ENCODE measurements at regions not wholly inside any gene's neighbourhood (a gene's known extent, or its start where the extent isn't known, plus 50 kb on each side); places are given as distances from the start of the nearest gene placed in this dataset.

- Histone ChIP-seq H3K36me3 (ENCODE audit: control insufficient read depth, insufficient read depth, low read length) (no peaks in the 10 kb centered on the region), H3K4me3 (ENCODE audit: extremely low read depth, insufficient read depth, low read length, poor library complexity, severe bottlenecking) (no peak overlapping the region), H3K9me3 (ENCODE audit: control insufficient read depth, low read length) (peaks cover 5% of the 10 kb centered on the region), H3K4me1 (ENCODE audit: control insufficient read depth, insufficient read depth, low read length, poor library complexity, severe bottlenecking) (no peaks in the 10 kb centered on the region), H3K27ac (ENCODE audit: low read depth, low read length, severe bottlenecking) (no peak overlapping the region)
Measured at GRCh38 chr1:69175053-69175452, 392.7 kb upstream of the LRRC7 start.

GRCh38 chr1:69180358-69180757 is 387.4 kb upstream of the LRRC7 start:
- H3K27ac ChIP-seq (ENCODE audit: low read depth, low read length, severe bottlenecking): no peak overlapping the region
- no peaks in the 10 kb centered on the region for H3K9me3 ChIP-seq (ENCODE audit: control insufficient read depth, low read length)
- no peak overlapping the region for H3K4me3 ChIP-seq (ENCODE audit: extremely low read depth, insufficient read depth, low read length, poor library complexity, severe bottlenecking)
- H3K4me1 ChIP-seq (ENCODE audit: control insufficient read depth, insufficient read depth, low read length, poor library complexity, severe bottlenecking): no peaks in the 10 kb centered on the region
- no peaks in the 10 kb centered on the region for H3K36me3 ChIP-seq (ENCODE audit: control insufficient read depth, insufficient read depth, low read length)

DNA sequence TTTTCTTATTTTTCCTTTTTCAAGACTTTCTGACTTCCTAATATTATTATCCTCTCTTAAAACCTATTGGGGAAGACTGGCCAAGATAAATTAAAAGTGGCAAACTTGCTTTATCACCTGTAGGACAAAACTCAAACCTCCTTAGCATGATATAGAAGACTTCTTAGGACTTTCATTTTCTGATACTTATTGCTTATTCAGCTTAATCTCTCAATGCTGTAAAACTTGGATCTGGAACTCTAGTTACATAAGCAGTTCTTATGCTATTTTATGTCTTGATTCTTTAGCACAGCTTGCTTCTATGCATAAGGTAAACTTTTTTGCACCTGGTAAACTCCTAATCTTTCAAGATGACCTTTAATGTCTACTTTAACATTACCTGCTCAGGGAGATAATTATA is 382.3 kb upstream of the LRRC7 start:
- Histone ChIP-seq H3K9me3 (ENCODE audit: control insufficient read depth, low read length) (no peaks in the 10 kb centered on the region), H3K27ac (ENCODE audit: low read depth, low read length, severe bottlenecking) (no peak overlapping the region), H3K4me3 (ENCODE audit: extremely low read depth, insufficient read depth, low read length, poor library complexity, severe bottlenecking) (no peak overlapping the region), H3K4me1 (ENCODE audit: control insufficient read depth, insufficient read depth, low read length, poor library complexity, severe bottlenecking) (no peaks in the 10 kb centered on the region), H3K36me3 (ENCODE audit: control insufficient read depth, insufficient read depth, low read length) (no peaks in the 10 kb centered on the region)

DNA sequence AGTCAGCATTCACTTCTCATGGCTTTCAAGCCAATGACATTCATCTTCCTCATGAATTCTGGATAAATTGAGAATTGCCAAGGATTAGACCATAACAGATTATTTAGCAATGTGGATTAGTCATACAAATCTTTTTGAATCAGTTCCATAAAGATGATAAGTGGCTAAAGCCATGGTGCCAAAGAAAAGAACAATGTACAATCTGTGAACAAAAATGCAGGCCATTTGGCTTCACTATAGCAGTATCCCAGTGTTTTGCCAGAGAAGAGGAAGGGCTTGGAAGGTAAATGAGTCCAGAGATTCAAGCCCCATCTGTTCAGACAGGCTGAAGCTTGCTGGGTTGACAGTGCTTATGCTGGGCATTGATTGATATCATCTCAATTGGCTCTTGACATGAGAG is 376.4 kb upstream of the LRRC7 start:
- no peaks in the 10 kb centered on the region for H3K4me1 ChIP-seq (ENCODE audit: control insufficient read depth, insufficient read depth, low read length, poor library complexity, severe bottlenecking)
- no peak overlapping the region for H3K4me3 ChIP-seq (ENCODE audit: extremely low read depth, insufficient read depth, low read length, poor library complexity, severe bottlenecking)
- H3K36me3 ChIP-seq (ENCODE audit: control insufficient read depth, insufficient read depth, low read length): no peaks in the 10 kb centered on the region
- no peaks in the 10 kb centered on the region for H3K9me3 ChIP-seq (ENCODE audit: control insufficient read depth, low read length)
- no peak overlapping the region for H3K27ac ChIP-seq (ENCODE audit: low read depth, low read length, severe bottlenecking)

DNA sequence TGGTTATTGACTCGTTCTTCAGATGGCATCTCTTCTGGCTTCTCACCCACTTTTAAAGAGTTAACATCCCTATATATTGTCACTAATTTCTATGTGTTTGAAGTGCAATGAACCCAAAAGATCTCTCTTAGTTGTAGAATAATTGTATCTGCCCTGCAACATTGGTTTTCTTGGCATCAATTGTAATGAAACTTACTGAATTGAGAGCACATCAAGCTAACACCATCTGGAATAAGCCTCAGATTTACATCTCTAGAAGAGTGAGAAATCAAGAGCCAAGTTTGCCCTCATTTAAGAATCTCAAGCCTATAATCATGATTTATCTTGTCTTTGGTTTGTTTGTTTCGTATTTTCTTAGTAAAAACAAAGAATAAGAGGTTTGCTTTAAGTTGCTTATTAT is 372.6 kb upstream of the LRRC7 start:
- no CpG with 5 or more reads among the region's 2 CpGs for WGBS, 2 experiments (ENCODE audit: insufficient coverage in 2 of 2)
- H3K27ac ChIP-seq (ENCODE audit: low read depth, low read length, severe bottlenecking): no peak overlapping the region
- H3K9me3 ChIP-seq (ENCODE audit: control insufficient read depth, low read length): no peaks in the 10 kb centered on the region
- no peaks in the 10 kb centered on the region for H3K4me1 ChIP-seq (ENCODE audit: control insufficient read depth, insufficient read depth, low read length, poor library complexity, severe bottlenecking)
- no peak overlapping the region for H3K4me3 ChIP-seq (ENCODE audit: extremely low read depth, insufficient read depth, low read length, poor library complexity, severe bottlenecking)
- H3K36me3 ChIP-seq (ENCODE audit: control insufficient read depth, insufficient read depth, low read length): no peaks in the 10 kb centered on the region

DNA sequence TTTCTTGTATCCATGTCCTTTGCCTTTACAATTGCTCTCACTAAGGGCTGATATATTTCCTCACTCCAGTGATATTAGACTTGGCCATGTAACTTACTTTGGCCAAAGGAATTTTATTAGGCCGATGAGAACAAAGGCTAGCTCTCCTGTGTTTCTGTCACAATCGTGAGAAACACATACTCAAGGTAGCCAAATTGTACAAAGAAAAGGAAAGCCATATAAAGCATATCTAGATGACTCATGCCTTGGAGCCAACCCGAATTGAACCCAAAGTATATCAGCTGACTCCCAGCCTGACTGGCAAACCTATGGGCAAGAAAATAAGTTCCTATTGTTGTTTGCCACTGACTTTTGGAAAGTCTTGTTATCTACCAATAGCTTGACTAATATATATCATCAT is 371.7 kb upstream of the LRRC7 start:
- WGBS, 2 experiments (ENCODE audit: insufficient coverage in 2 of 2): 93 to 95% methylated on average over 2 to 3 of the region's 3 CpGs
- H3K4me3 ChIP-seq (ENCODE audit: extremely low read depth, insufficient read depth, low read length, poor library complexity, severe bottlenecking): no peak overlapping the region
- H3K9me3 ChIP-seq (ENCODE audit: control insufficient read depth, low read length): no peaks in the 10 kb centered on the region
- no peaks in the 10 kb centered on the region for H3K36me3 ChIP-seq (ENCODE audit: control insufficient read depth, insufficient read depth, low read length)
- no peak overlapping the region for H3K27ac ChIP-seq (ENCODE audit: low read depth, low read length, severe bottlenecking)
- no peaks in the 10 kb centered on the region for H3K4me1 ChIP-seq (ENCODE audit: control insufficient read depth, insufficient read depth, low read length, poor library complexity, severe bottlenecking)

DNA sequence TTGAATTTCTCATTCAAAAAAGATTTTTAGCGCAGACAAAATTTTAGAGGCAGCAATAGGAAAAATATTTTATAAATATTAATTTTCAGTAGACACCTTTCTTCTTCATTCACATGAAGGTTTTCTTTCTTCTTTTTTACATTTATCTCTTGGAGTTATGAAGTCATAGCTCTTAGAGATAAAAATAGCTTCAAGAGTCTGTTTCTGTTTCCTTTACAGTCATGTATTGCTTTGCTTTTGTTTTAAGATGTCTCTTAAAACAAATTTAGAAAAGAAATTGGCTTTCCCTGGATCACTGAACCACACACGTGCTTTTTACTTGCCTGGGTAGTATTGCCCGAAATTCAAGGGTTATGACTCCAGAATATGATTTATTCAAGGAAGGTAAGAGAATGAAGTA is 369.9 kb upstream of the LRRC7 start:
- no peaks in the 10 kb centered on the region for H3K36me3 ChIP-seq (ENCODE audit: control insufficient read depth, insufficient read depth, low read length)
- no peaks in the 10 kb centered on the region for H3K4me1 ChIP-seq (ENCODE audit: control insufficient read depth, insufficient read depth, low read length, poor library complexity, severe bottlenecking)
- H3K4me3 ChIP-seq (ENCODE audit: extremely low read depth, insufficient read depth, low read length, poor library complexity, severe bottlenecking): no peak overlapping the region
- H3K27ac ChIP-seq (ENCODE audit: low read depth, low read length, severe bottlenecking): no peak overlapping the region
- no peaks in the 10 kb centered on the region for H3K9me3 ChIP-seq (ENCODE audit: control insufficient read depth, low read length)
- 40 to 92% methylated on average over 1 to 2 of the region's 3 CpGs for WGBS, 2 experiments (ENCODE audit: insufficient coverage in 2 of 2)

DNA sequence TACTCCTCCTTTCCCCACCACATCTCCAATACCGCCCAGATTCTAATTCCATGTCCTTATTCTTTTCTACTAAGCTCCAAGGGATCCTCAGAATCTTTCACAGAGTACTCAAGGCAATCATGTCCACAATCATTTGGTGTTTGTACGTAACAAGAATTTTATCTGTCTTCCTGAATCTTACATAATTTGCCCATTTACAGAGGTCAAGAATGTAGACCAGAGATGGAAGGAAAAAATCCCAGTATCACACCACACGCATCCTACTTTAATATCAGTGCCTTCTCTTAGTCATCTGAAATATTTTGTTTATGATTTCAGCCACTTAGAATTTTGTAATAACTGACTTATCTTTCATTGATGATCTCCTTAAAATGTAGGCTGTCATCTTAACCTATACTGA is 366.0 kb upstream of the LRRC7 start:
- Histone ChIP-seq H3K36me3 (ENCODE audit: control insufficient read depth, insufficient read depth, low read length) (no peaks in the 10 kb centered on the region), H3K4me3 (ENCODE audit: extremely low read depth, insufficient read depth, low read length, poor library complexity, severe bottlenecking) (no peak overlapping the region), H3K9me3 (ENCODE audit: control insufficient read depth, low read length) (no peaks in the 10 kb centered on the region), H3K4me1 (ENCODE audit: control insufficient read depth, insufficient read depth, low read length, poor library complexity, severe bottlenecking) (no peaks in the 10 kb centered on the region), H3K27ac (ENCODE audit: low read depth, low read length, severe bottlenecking) (no peak overlapping the region)
- WGBS, 2 experiments (ENCODE audit: insufficient coverage in 2 of 2): 83 to 100% methylated on average over 1 to 2 of the region's 3 CpGs

GRCh38 chr1:69203166-69203565 is 364.6 kb upstream of the LRRC7 start:
- H3K36me3 ChIP-seq (ENCODE audit: control insufficient read depth, insufficient read depth, low read length): no peaks in the 10 kb centered on the region
- H3K4me1 ChIP-seq (ENCODE audit: control insufficient read depth, insufficient read depth, low read length, poor library complexity, severe bottlenecking): no peaks in the 10 kb centered on the region
- WGBS, 2 experiments (ENCODE audit: insufficient coverage in 2 of 2): 100% methylated on average over 1 of the region's 1 CpG; no CpG with 5 or more reads in 1 of the 2 experiments
- H3K4me3 ChIP-seq (ENCODE audit: extremely low read depth, insufficient read depth, low read length, poor library complexity, severe bottlenecking): no peak overlapping the region
- H3K9me3 ChIP-seq (ENCODE audit: control insufficient read depth, low read length): no peaks in the 10 kb centered on the region
- H3K27ac ChIP-seq (ENCODE audit: low read depth, low read length, severe bottlenecking): no peak overlapping the region

DNA sequence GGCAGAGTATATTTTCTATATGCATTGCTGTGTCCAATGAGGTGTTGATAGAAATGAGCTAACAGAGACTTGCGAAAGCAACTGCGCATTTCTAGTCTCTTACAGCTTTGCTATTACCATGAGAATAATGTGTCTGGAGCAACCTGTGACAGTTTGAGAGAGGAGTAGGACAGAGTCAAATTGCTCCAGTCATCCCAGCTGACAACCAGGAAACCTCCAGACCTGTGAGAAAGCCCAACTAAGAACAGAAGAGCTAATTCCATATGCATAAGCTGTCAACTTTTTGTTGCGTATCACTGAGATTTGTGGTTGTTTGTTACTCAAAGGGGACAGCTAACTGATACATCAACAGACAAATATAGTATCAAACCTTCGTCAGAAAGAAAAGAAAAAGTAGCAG is 354.1 kb upstream of the LRRC7 start:
- H3K9me3 ChIP-seq (ENCODE audit: control insufficient read depth, low read length): no peaks in the 10 kb centered on the region
- H3K36me3 ChIP-seq (ENCODE audit: control insufficient read depth, insufficient read depth, low read length): no peaks in the 10 kb centered on the region
- WGBS, 2 experiments (ENCODE audit: insufficient coverage in 2 of 2): 80% methylated on average over 1 of the region's 4 CpGs; no CpG with 5 or more reads in 1 of the 2 experiments
- no peak overlapping the region for H3K4me3 ChIP-seq (ENCODE audit: extremely low read depth, insufficient read depth, low read length, poor library complexity, severe bottlenecking)
- H3K27ac ChIP-seq (ENCODE audit: low read depth, low read length, severe bottlenecking): no peak overlapping the region
- H3K4me1 ChIP-seq (ENCODE audit: control insufficient read depth, insufficient read depth, low read length, poor library complexity, severe bottlenecking): no peaks in the 10 kb centered on the region

- no peaks in the 10 kb centered on the region for H3K36me3 ChIP-seq (ENCODE audit: control insufficient read depth, insufficient read depth, low read length)
- no peak overlapping the region for H3K27ac ChIP-seq (ENCODE audit: low read depth, low read length, severe bottlenecking)
- no peaks in the 10 kb centered on the region for H3K9me3 ChIP-seq (ENCODE audit: control insufficient read depth, low read length)
- no peaks in the 10 kb centered on the region for H3K4me1 ChIP-seq (ENCODE audit: control insufficient read depth, insufficient read depth, low read length, poor library complexity, severe bottlenecking)
- no peak overlapping the region for H3K4me3 ChIP-seq (ENCODE audit: extremely low read depth, insufficient read depth, low read length, poor library complexity, severe bottlenecking)
- 90% methylated on average over 3 of the region's 3 CpGs; no CpG with 5 or more reads in 1 of the 2 experiments for WGBS, 2 experiments (ENCODE audit: insufficient coverage in 2 of 2)
Measured at GRCh38 chr1:69215883-69216282, 351.8 kb upstream of the LRRC7 start.

GRCh38 chr1:69220672-69221071 is 347.1 kb upstream of the LRRC7 start:
- Histone ChIP-seq H3K36me3 (ENCODE audit: control insufficient read depth, insufficient read depth, low read length) (no peaks in the 10 kb centered on the region), H3K27ac (ENCODE audit: low read depth, low read length, severe bottlenecking) (no peak overlapping the region), H3K4me1 (ENCODE audit: control insufficient read depth, insufficient read depth, low read length, poor library complexity, severe bottlenecking) (no peaks in the 10 kb centered on the region), H3K4me3 (ENCODE audit: extremely low read depth, insufficient read depth, low read length, poor library complexity, severe bottlenecking) (no peak overlapping the region), H3K9me3 (ENCODE audit: control insufficient read depth, low read length) (no peaks in the 10 kb centered on the region)
- WGBS, 2 experiments (ENCODE audit: insufficient coverage in 2 of 2): no CpG with 5 or more reads among the region's 1 CpG
